Osteoblast (primary cell): ENCODE measurements at regions not wholly inside any gene's neighbourhood (a gene's known extent, or its start where the extent isn't known, plus 50 kb on each side); places are given as distances from the start of the nearest gene placed in this dataset.

Experiments used
- DNase-seq: peaks from one replicate; pipeline ENCODE4 v3.0.0; 2011; ENCODE audit warnings: low spot score, mixed read lengths; ENCODE audit not compliant: insufficient read length; ENCODE audit errors: missing footprints
- H2AFZ ChIP-seq: 2 replicates; pipeline ENCODE4 v1.6.0; 2011; ENCODE audit warnings: mild to moderate bottlenecking, low read length
- H3K27ac ChIP-seq: 2 replicates; pipeline ENCODE4 v1.5.1; 2011; ENCODE audit warnings: mild to moderate bottlenecking, low read depth, low read length, moderate library complexity
- H3K27me3 ChIP-seq: 2 replicates; pipeline ENCODE4 v1.6.0; 2012; ENCODE audit warnings: mild to moderate bottlenecking, control low read depth, inconsistent platforms, low read length, moderate library complexity; ENCODE audit not compliant: insufficient read depth
- H3K36me3 ChIP-seq: 2 replicates; pipeline ENCODE4 v1.5.1; 2011; ENCODE audit warnings: mild to moderate bottlenecking, low read length, control low read depth, moderate library complexity; ENCODE audit not compliant: insufficient read depth
- H3K4me1 ChIP-seq: 2 replicates; pipeline ENCODE4 v1.5.1; 2011; ENCODE audit warnings: mild to moderate bottlenecking, low read length, control low read depth, moderate library complexity; ENCODE audit not compliant: insufficient read depth
- H3K4me2 ChIP-seq: 2 replicates; pipeline ENCODE4 v1.6.0; 2011; ENCODE audit warnings: mild to moderate bottlenecking, low read length; ENCODE audit not compliant: insufficient read depth
- H3K4me3 ChIP-seq: fragments of 200-600 bp; sonication (generic); 3 replicates; pipeline ENCODE4 v1.5.1; 2012; ENCODE audit warnings: mild to moderate bottlenecking, low read length, inconsistent platforms; ENCODE audit not compliant: insufficient read depth
- H3K79me2 ChIP-seq: 2 replicates; pipeline ENCODE4 v1.6.0; 2012; ENCODE audit warnings: mild to moderate bottlenecking, low read length, control low read depth, inconsistent platforms; ENCODE audit not compliant: insufficient read depth
- H3K9me3 ChIP-seq: 2 replicates; pipeline ENCODE4 v1.5.1; 2011; ENCODE audit warnings: low read depth, low read length, control low read depth
- H4K20me1 ChIP-seq: 2 replicates; pipeline ENCODE4 v1.6.0; 2012; ENCODE audit warnings: mild to moderate bottlenecking, low read length, control low read depth; ENCODE audit not compliant: insufficient read depth
- CTCF ChIP-seq: IDR thresholded peaks from 2 replicates; pipeline ENCODE4 v1.5.1; 2011; ENCODE audit warnings: mild to moderate bottlenecking, low read depth, low read length, moderate library complexity; ENCODE audit errors: extremely low read depth

GRCh38 chr15:24760066-24760465 is 84.5 kb downstream of the NPAP1 start:
- no peaks in the 10 kb centered on the region for H3K27me3 ChIP-seq
- no peaks in the 10 kb centered on the region for H3K9me3 ChIP-seq
- H3K79me2 ChIP-seq: no peaks in the 10 kb centered on the region
- DNase-seq: no peak
- TF ChIP-seq CTCF: no peak
- H3K36me3 ChIP-seq: no peaks in the 10 kb centered on the region
- no peak overlapping the region for H3K27ac ChIP-seq
- no peak overlapping the region for H3K4me2 ChIP-seq
- H3K4me1 ChIP-seq: no peaks in the 10 kb centered on the region
- no peak overlapping the region for H2AFZ ChIP-seq
- no peaks in the 10 kb centered on the region for H4K20me1 ChIP-seq
- H3K4me3 ChIP-seq: no peak overlapping the region

- H3K27ac ChIP-seq: no peak overlapping the region
- H3K4me1 ChIP-seq: no peaks in the 10 kb centered on the region
- peak; percentile 37 for TF ChIP-seq CTCF
- no peak for DNase-seq
- H2AFZ ChIP-seq: no peak overlapping the region
- no peaks in the 10 kb centered on the region for H4K20me1 ChIP-seq
- no peaks in the 10 kb centered on the region for H3K36me3 ChIP-seq
- no peak overlapping the region for H3K4me3 ChIP-seq
- no peak overlapping the region for H3K4me2 ChIP-seq
- no peaks in the 10 kb centered on the region for H3K27me3 ChIP-seq
- H3K79me2 ChIP-seq: no peaks in the 10 kb centered on the region
- H3K9me3 ChIP-seq: no peaks in the 10 kb centered on the region
Observed at GRCh38 chr15:24761704-24762302, 86.2 kb downstream of the NPAP1 start.

- Histone ChIP-seq H4K20me1 (no peaks in the 10 kb centered on the region), H3K79me2 (no peaks in the 10 kb centered on the region), H2AFZ (no peak overlapping the region), H3K9me3 (no peaks in the 10 kb centered on the region), H3K36me3 (no peaks in the 10 kb centered on the region), H3K27me3 (no peaks in the 10 kb centered on the region), H3K27ac (no peak overlapping the region), H3K4me2 (no peak overlapping the region), H3K4me3 (no peak overlapping the region), H3K4me1 (no peaks in the 10 kb centered on the region)
- no peak for DNase-seq
- no peak for TF ChIP-seq CTCF
Observed at GRCh38 chr15:24763891-24764290, 88.3 kb downstream of the NPAP1 start.

GRCh38 chr15:24764375-24765171 is 89.0 kb downstream of the NPAP1 start:
- Histone ChIP-seq H3K9me3 (no peaks in the 10 kb centered on the region), H4K20me1 (no peaks in the 10 kb centered on the region), H3K27ac (no peak overlapping the region), H3K27me3 (no peaks in the 10 kb centered on the region), H3K4me2 (no peak overlapping the region), H2AFZ (no peak overlapping the region), H3K79me2 (no peaks in the 10 kb centered on the region), H3K4me1 (no peaks in the 10 kb centered on the region), H3K36me3 (no peaks in the 10 kb centered on the region), H3K4me3 (no peak overlapping the region)
- DNase-seq: no peak
- TF ChIP-seq CTCF: no peak
